H9 (cell line): ENCODE measurements at regions not wholly inside any gene's neighbourhood (a gene's known extent, or its start where the extent isn't known, plus 50 kb on each side); places are given as distances from the start of the nearest gene placed in this dataset.

Experiments
- DNase-seq: peaks from one replicate; pipeline ENCODE4 v3.0.0-alpha.2; 2017
- H2AFZ ChIP-seq: one replicate; pipeline ENCODE4 v1.6.1; 2013; ENCODE audit warnings: mild to moderate bottlenecking, low read length, control low read depth, moderate library complexity
- H2AK5ac ChIP-seq: 2 replicates; pipeline ENCODE4 v1.6.1; 2013; ENCODE audit warnings: low read length, control low read depth, mixed read lengths; ENCODE audit not compliant: insufficient read length
- H2BK120ac ChIP-seq: one replicate; pipeline ENCODE4 v1.6.1; 2013; ENCODE audit warnings: low read depth, mild to moderate bottlenecking, low read length, control low read depth, inconsistent platforms; ENCODE audit not compliant: poor library complexity, severe bottlenecking
- H2BK12ac ChIP-seq: 2 replicates; pipeline ENCODE4 v1.6.1; 2013; ENCODE audit warnings: low read length, control low read depth, mixed read lengths, low read depth; ENCODE audit not compliant: insufficient read length
- H2BK15ac ChIP-seq: 2 replicates; pipeline ENCODE4 v1.6.1; 2013; ENCODE audit warnings: low read depth, low read length, control low read depth
- H2BK20ac ChIP-seq: one replicate; pipeline ENCODE4 v1.6.1; 2013; ENCODE audit warnings: low read depth, mild to moderate bottlenecking, low read length, control low read depth, inconsistent platforms; ENCODE audit not compliant: poor library complexity, severe bottlenecking
- H2BK5ac ChIP-seq: 2 replicates; pipeline ENCODE4 v1.6.1; 2013; ENCODE audit warnings: low read length, control low read depth, mixed read lengths; ENCODE audit not compliant: insufficient read length
- H3K14ac ChIP-seq: 2 replicates; pipeline ENCODE4 v1.6.1; 2013; ENCODE audit warnings: low read length, control low read depth; ENCODE audit not compliant: insufficient read depth
- H3K18ac ChIP-seq: 2 replicates; pipeline ENCODE4 v1.6.1; 2013; ENCODE audit warnings: low read depth, mild to moderate bottlenecking, mixed read lengths, low read length, control low read depth; ENCODE audit not compliant: insufficient read length
- H3K23ac ChIP-seq: 2 replicates; pipeline ENCODE4 v1.6.1; 2013; ENCODE audit warnings: low read length, control low read depth, mixed read lengths, low read depth; ENCODE audit not compliant: insufficient read length
- H3K23me2 ChIP-seq: 2 replicates; pipeline ENCODE4 v1.6.1; 2013; ENCODE audit warnings: low read depth, mild to moderate bottlenecking, mixed read lengths, low read length, control low read depth; ENCODE audit not compliant: insufficient read length, poor library complexity, severe bottlenecking
- H3K27ac ChIP-seq: 2 replicates; pipeline ENCODE4 v1.5.1; 2013; ENCODE audit warnings: low read length, control low read depth, mixed read lengths, low read depth; ENCODE audit not compliant: insufficient read length
- H3K27me3 ChIP-seq: 2 replicates; pipeline ENCODE4 v1.6.1; 2013; ENCODE audit warnings: low read length, control low read depth, inconsistent platforms; ENCODE audit not compliant: insufficient read depth
- H3K4ac ChIP-seq: 2 replicates; pipeline ENCODE4 v1.6.1; 2013; ENCODE audit warnings: low read depth, mild to moderate bottlenecking, control low read depth, inconsistent platforms, low read length, moderate library complexity
- H3K4me1 ChIP-seq: 2 replicates; pipeline ENCODE4 v1.6.1; 2013; ENCODE audit warnings: low read length, control low read depth, inconsistent platforms; ENCODE audit not compliant: insufficient read depth
- H3K4me2 ChIP-seq: 2 replicates; pipeline ENCODE4 v1.6.1; 2013; ENCODE audit warnings: low read length, control low read depth, mixed read lengths; ENCODE audit not compliant: insufficient read length, insufficient read depth
- H3K56ac ChIP-seq: 2 replicates; pipeline ENCODE4 v1.6.1; 2013; ENCODE audit warnings: low read depth, mild to moderate bottlenecking, mixed read lengths, low read length, control low read depth; ENCODE audit not compliant: insufficient read length
- H3K79me1 ChIP-seq: 2 replicates; pipeline ENCODE4 v1.6.1; 2013; ENCODE audit warnings: low read depth, mild to moderate bottlenecking, moderate library complexity, low read length, control low read depth, inconsistent platforms; ENCODE audit not compliant: insufficient read depth, poor library complexity, severe bottlenecking
- H3K79me2 ChIP-seq: 2 replicates; pipeline ENCODE4 v1.6.1; 2013; ENCODE audit warnings: low read length, control low read depth, inconsistent platforms; ENCODE audit not compliant: insufficient read depth
- H3K9ac ChIP-seq: 2 replicates; pipeline ENCODE4 v1.6.1; 2013; ENCODE audit warnings: low read length, control low read depth, mixed read lengths; ENCODE audit not compliant: insufficient read length; ENCODE audit errors: extremely low read depth
- H3K9me3 ChIP-seq: one replicate; pipeline ENCODE4 v1.6.1; 2013; ENCODE audit warnings: low read depth, low read length, inconsistent platforms; ENCODE audit not compliant: control insufficient read depth
- H3T11ph ChIP-seq: one replicate; pipeline ENCODE4 v1.6.1; 2013; ENCODE audit warnings: mild to moderate bottlenecking, low read length, control low read depth, inconsistent platforms
- H4K20me1 ChIP-seq: one replicate; pipeline ENCODE4 v1.6.1; 2013; ENCODE audit not compliant: control insufficient read depth, insufficient read length, insufficient read depth
- H4K5ac ChIP-seq: 2 replicates; pipeline ENCODE4 v1.6.1; 2013; ENCODE audit warnings: low read depth, mild to moderate bottlenecking, mixed read lengths, low read length, control low read depth; ENCODE audit not compliant: insufficient read length
- H4K8ac ChIP-seq: replicated peaks from 2 replicates; pipeline ENCODE4 v1.6.1; 2013; ENCODE audit warnings: low read length, control low read depth, mixed read lengths, low read depth; ENCODE audit not compliant: insufficient read length
- H4K91ac ChIP-seq: 2 replicates; pipeline ENCODE4 v1.6.1; 2013; ENCODE audit warnings: low read depth, mild to moderate bottlenecking, moderate library complexity, mixed read lengths, low read length, control low read depth; ENCODE audit not compliant: insufficient read length
- H3K27ac Mint-ChIP-seq, 3 experiments: 2 replicates in 2 of 3; 3 replicates in 1 of 3; pipeline ENCODE4 v1.8.0; 2020 to 2021; ENCODE audit warnings: mixed read lengths in 3 of 3, mild to moderate bottlenecking in 1 of 3, moderate library complexity in 1 of 3
- H3K27me3 Mint-ChIP-seq: 2 replicates; pipeline ENCODE4 v1.8.0; 2021; ENCODE audit warnings: low read depth, mild to moderate bottlenecking, moderate library complexity, mixed read lengths
- H3K36me3 Mint-ChIP-seq, 3 experiments: 2 replicates in 2 of 3; 3 replicates in 1 of 3; pipeline ENCODE4 v1.8.0; 2020 to 2021; ENCODE audit warnings: low read depth in 3 of 3, mixed read lengths in 3 of 3; ENCODE audit not compliant: insufficient read depth in 1 of 3
- H3K4me1 Mint-ChIP-seq, 2 experiments: 2 replicates each; pipeline ENCODE4 v1.8.0; 2020; ENCODE audit warnings: mixed read lengths in 2 of 2
- H3K4me3 Mint-ChIP-seq, 2 experiments: 2 replicates in 1 of 2; 3 replicates in 1 of 2; pipeline ENCODE4 v1.8.0; 2020 to 2021; ENCODE audit warnings: mild to moderate bottlenecking in 2 of 2, mixed read lengths in 2 of 2, moderate library complexity in 1 of 2
- H3K9me3 Mint-ChIP-seq, 2 experiments: 2 replicates in 1 of 2; 3 replicates in 1 of 2; pipeline ENCODE4 v1.8.0; 2020; ENCODE audit warnings: mild to moderate bottlenecking in 2 of 2, mixed read lengths in 2 of 2, moderate library complexity in 1 of 2
- CTCF ChIP-seq: fragments of 200-600 bp; sonication (generic); conservative IDR thresholded peaks from 3 replicates; pipeline ENCODE4 v1.8.0; 2021; ENCODE audit warnings: antibody characterized with exemption, mild to moderate bottlenecking
- WGBS: extraction: QIAGEN DNeasy Blood & Tissue Kit; methylation state at CpG from one replicate; pipeline ENCODE4 v1.1.7; 2013; ENCODE audit warnings: missing lambda C conversion rate, low lambda C conversion rate, mixed read lengths; ENCODE audit not compliant: insufficient read length; ENCODE audit errors: extremely low coverage; 5-methylcytosine and 5-hydroxymethylcytosine counted together

- no peak overlapping the region for H2BK5ac ChIP-seq
- H3K79me2 ChIP-seq, result no peaks in the 10 kb centered on the region
- Mint-ChIP-seq H3K27ac (no peak overlapping the region), H3K27me3 (no peaks in the 10 kb centered on the region; the same call in 1 of the 2 replicates), H3K9me3 (no peaks in the 10 kb centered on the region), H3K4me1 (peaks cover 0 to 8% of the 10 kb centered on the region in 2 experiments; a peak in 2 of 4 replicates), H3K36me3 (no peaks in the 10 kb centered on the region; a peak in 1 of 7 replicates), H3K4me3 (no peak overlapping the region)
- H2BK15ac ChIP-seq, result no peak overlapping the region
- no peak overlapping the region for H2AFZ ChIP-seq
- no peak overlapping the region for H3K56ac ChIP-seq
- H3K27ac ChIP-seq, result no peak overlapping the region
- H3K9ac ChIP-seq, result no peak overlapping the region
- TF ChIP-seq CTCF, result no peak
- H3K4me1 ChIP-seq, result no peaks in the 10 kb centered on the region; the same call in 1 of the 2 replicates
- no peak overlapping the region for H3K18ac ChIP-seq
- no peak overlapping the region for H3K14ac ChIP-seq
- H3K23me2 ChIP-seq, result no peaks in the 10 kb centered on the region
- H3K4ac ChIP-seq, result no peak overlapping the region
- H3T11ph ChIP-seq, result no peak overlapping the region
- no peaks in the 10 kb centered on the region for H3K79me1 ChIP-seq
- H2BK120ac ChIP-seq, result no peak overlapping the region
- H4K5ac ChIP-seq, result no peak overlapping the region
- H3K9me3 ChIP-seq, result no peaks in the 10 kb centered on the region
- no peak overlapping the region for H2AK5ac ChIP-seq
- H2BK12ac ChIP-seq, result no peak overlapping the region
- no peaks in the 10 kb centered on the region for H4K20me1 ChIP-seq
- no CpG with 5 or more reads among the region's 21 CpGs for whole genome bisulfite sequencing
- H4K91ac ChIP-seq, result no peak overlapping the region
- no peak for DNase-seq
- no peak overlapping the region for H3K4me2 ChIP-seq
- H4K8ac ChIP-seq, result no peak overlapping the region
- no peak overlapping the region for H3K23ac ChIP-seq
- no peaks in the 10 kb centered on the region for H3K27me3 ChIP-seq
- H2BK20ac ChIP-seq, result no peak overlapping the region
Measured at GRCh38 chr4:8775751-8776355, 95.8 kb downstream of the HMX1 start.
